ENCODE measurements at regions not wholly inside any gene's neighbourhood (a gene's known extent, or its start where the extent isn't known, plus 50 kb on each side); places are given as distances from the start of the nearest gene placed in this dataset.

GRCh38 chr18:37812961-37813360 lies 247.4 kb upstream of the CELF4 start:
- TF ChIP-seq HNF4G (IDR thresholded peaks at IDR 0.05): no peak
- no peak for TF ChIP-seq YY1 (IDR thresholded peaks at IDR 0.05)
- TF ChIP-seq NR2F2 (IDR thresholded peaks at IDR 0.05): no peak
- TF ChIP-seq EGR1 (IDR thresholded peaks at IDR 0.05; ENCODE audit: low read depth in 2 of 2): no peak
- TF ChIP-seq JUND (IDR thresholded peaks at IDR 0.05): no peak
- TF ChIP-seq MAX (IDR thresholded peaks at IDR 0.05): no peak
- no peak for DNase-seq (ENCODE audit: low spot score)
- no peak overlapping the region for H3K4me3 ChIP-seq (ENCODE audit: low read depth in 1 of 3, low read length in 3 of 3)
- no peaks in the 10 kb centered on the region for H3K4me1 ChIP-seq (ENCODE audit: control insufficient read depth in 4 of 4, insufficient read depth in 4 of 4, low read length in 3 of 4)
- no peaks in the 10 kb centered on the region for H3K9me3 ChIP-seq (ENCODE audit: control insufficient read depth in 4 of 4, low read length in 3 of 4)
- H3K27ac ChIP-seq (ENCODE audit: low read depth in 1 of 2, low read length in 2 of 2): no peak overlapping the region
- 54% methylated on average over 3 of the region's 3 CpGs for WGBS
- no peaks in the 10 kb centered on the region for H3K36me3 ChIP-seq (ENCODE audit: control insufficient read depth in 4 of 4, insufficient read depth in 3 of 4, low read depth in 1 of 4, low read length in 3 of 4)
- no peaks in the 10 kb centered on the region for H3K27me3 ChIP-seq (ENCODE audit: control insufficient read depth in 4 of 4, insufficient read depth in 4 of 4, low read length in 3 of 4)
- no peak overlapping the region for H3K9ac ChIP-seq (ENCODE audit: low read depth in 1 of 2, low read length in 2 of 2)

GRCh38 chr18:37805773-37806404 lies 240.3 kb upstream of the CELF4 start:
- DNase-seq (ENCODE audit: low spot score): no peak
- WGBS: 78% methylated on average over 8 of the region's 8 CpGs
- no peak overlapping the region for H3K9ac ChIP-seq (ENCODE audit: low read depth in 1 of 2, low read length in 2 of 2)
- H3K4me1 ChIP-seq (ENCODE audit: control insufficient read depth in 4 of 4, insufficient read depth in 4 of 4, low read length in 3 of 4): no peaks in the 10 kb centered on the region
- no peaks in the 10 kb centered on the region for H3K36me3 ChIP-seq (ENCODE audit: control insufficient read depth in 4 of 4, insufficient read depth in 3 of 4, low read depth in 1 of 4, low read length in 3 of 4)
- H3K9me3 ChIP-seq (ENCODE audit: control insufficient read depth in 4 of 4, low read length in 3 of 4): no peaks in the 10 kb centered on the region
- no peak overlapping the region for H3K27ac ChIP-seq (ENCODE audit: low read depth in 1 of 2, low read length in 2 of 2)
- TF ChIP-seq JUND (IDR thresholded peaks at IDR 0.05) (no peak), TAF1 (conservative IDR thresholded peaks at IDR 0.05) (no peak), REST (IDR thresholded peaks at IDR 0.05) (no peak), YY1 (IDR thresholded peaks at IDR 0.05) (no peak), HNF4G (IDR thresholded peaks at IDR 0.05) (no peak), ZBTB33 (IDR thresholded peaks at IDR 0.05) (no peak), CTCF (IDR thresholded peaks at IDR 0.05; ENCODE audit: low read depth, low read length, missing input control) (no peak), EGR1 (IDR thresholded peaks at IDR 0.05; ENCODE audit: low read depth in 2 of 2) (no peak), FOXA1 (IDR thresholded peaks at IDR 0.05) (no peak), MAX (IDR thresholded peaks at IDR 0.05) (no peak), SP1 (IDR thresholded peaks at IDR 0.05) (no peak), HNF4A (conservative IDR thresholded peaks at IDR 0.05) (no peak), NR2F2 (IDR thresholded peaks at IDR 0.05) (no peak), RXRA (IDR thresholded peaks at IDR 0.05) (no peak), FOXA2 (IDR thresholded peaks at IDR 0.05) (no peak), RAD21 (IDR thresholded peaks at IDR 0.05) (no peak), GABPA (IDR thresholded peaks at IDR 0.05 in 1 of 2, conservative IDR thresholded peaks at IDR 0.05 in 1 of 2) (no peak), ATF3 (IDR thresholded peaks at IDR 0.05) (no peak)
- H3K27me3 ChIP-seq (ENCODE audit: control insufficient read depth in 4 of 4, insufficient read depth in 4 of 4, low read length in 3 of 4): no peaks in the 10 kb centered on the region
- no peak overlapping the region for H3K4me3 ChIP-seq (ENCODE audit: low read depth in 1 of 3, low read length in 3 of 3)

All from liver (tissue), 8 donors.